Keratinocyte (primary cell): ENCODE measurements at regions not wholly inside any gene's neighbourhood (a gene's known extent, or its start where the extent isn't known, plus 50 kb on each side); places are given as distances from the start of the nearest gene placed in this dataset.

Experiments used
- DNase-seq: peaks from one replicate; pipeline ENCODE4 v3.0.0-alpha.2; 2011; ENCODE audit warnings: low read depth, missing footprints, low spot score
- FAIRE-seq: peaks from 2 replicates; lab custom pipeline; 2011; peaks lifted over from hg19 to GRCh38; lab: Jason Lieb, UNC
- H2AFZ ChIP-seq: 2 replicates; pipeline ENCODE4 v1.6.0; 2012; ENCODE audit warnings: low read length, control low read depth, inconsistent platforms; ENCODE audit not compliant: control insufficient read depth
- H3K27ac ChIP-seq: 2 replicates; pipeline ENCODE4 v1.5.1; 2011; ENCODE audit warnings: low read length; ENCODE audit not compliant: control insufficient read depth, insufficient read depth
- H3K27me3 ChIP-seq: 3 replicates; pipeline ENCODE4 v1.6.0; 2011; ENCODE audit warnings: low read length; ENCODE audit not compliant: control insufficient read depth, insufficient read depth; ENCODE audit errors: extremely low read depth
- H3K36me3 ChIP-seq, 2 experiments: 2 replicates in 1 of 2; 3 replicates in 1 of 2; pipeline ENCODE4 v1.5.1; 2011; ENCODE audit warnings: low read length in 2 of 2, mild to moderate bottlenecking in 1 of 2; ENCODE audit not compliant: control insufficient read depth in 2 of 2, insufficient read depth in 2 of 2; ENCODE audit errors: extremely low read depth in 1 of 2
- H3K4me1 ChIP-seq: 3 replicates; pipeline ENCODE4 v1.5.1; 2011; ENCODE audit warnings: low read length; ENCODE audit not compliant: control insufficient read depth, insufficient read depth; ENCODE audit errors: extremely low read depth
- H3K4me2 ChIP-seq: 3 replicates; pipeline ENCODE4 v1.6.0; 2011; ENCODE audit warnings: low read depth, low read length; ENCODE audit not compliant: control insufficient read depth, insufficient read depth; ENCODE audit errors: extremely low read depth
- H3K4me3 ChIP-seq, 3 experiments: fragments of 200-600 bp in 1 of 3; sonication (generic) in 1 of 3; 2 replicates in 2 of 3; 3 replicates in 1 of 3; pipeline ENCODE4 v1.5.1; 2011 to 2016; ENCODE audit warnings: low read length in 3 of 3, mild to moderate bottlenecking in 3 of 3, control low read depth in 2 of 3, inconsistent platforms in 1 of 3, low read depth in 1 of 3, mixed read lengths in 1 of 3, mixed run types in 1 of 3, moderate library complexity in 1 of 3; ENCODE audit not compliant: control insufficient read depth in 2 of 3, insufficient read depth in 2 of 3; ENCODE audit errors: extremely low read depth in 1 of 3
- H3K79me2 ChIP-seq: 2 replicates; pipeline ENCODE4 v1.6.0; 2012; ENCODE audit warnings: low read length; ENCODE audit not compliant: control insufficient read depth, insufficient read depth
- H3K9ac ChIP-seq: 3 replicates; pipeline ENCODE4 v1.6.0; 2011; ENCODE audit warnings: low read length; ENCODE audit not compliant: control insufficient read depth, insufficient read depth; ENCODE audit errors: extremely low read depth
- H3K9me1 ChIP-seq: 3 replicates; pipeline ENCODE4 v1.6.0; 2011; ENCODE audit warnings: low read length; ENCODE audit not compliant: control insufficient read depth, insufficient read depth; ENCODE audit errors: extremely low read depth
- H3K9me3 ChIP-seq: 2 replicates; pipeline ENCODE4 v1.5.1; 2012; ENCODE audit warnings: low read depth, low read length; ENCODE audit not compliant: control insufficient read depth
- H4K20me1 ChIP-seq: 3 replicates; pipeline ENCODE4 v1.6.0; 2011; ENCODE audit warnings: low read length; ENCODE audit not compliant: control insufficient read depth, insufficient read depth; ENCODE audit errors: extremely low read depth
- EZH2 ChIP-seq: IDR thresholded peaks from one replicate; pipeline ENCODE4 v1.6.1; 2012; ENCODE audit warnings: inconsistent platforms, mild to moderate bottlenecking, low read length, moderate library complexity
- dilution Hi-C: fragments of 300-500 bp; cut with MboI; formaldehyde crosslinking; loops from one replicate; pipeline ENCODE4 v1.7.0; 2020; ENCODE audit warnings: low sequenced_read_pairs; ENCODE audit not compliant: extremely low pct_ligation_motif_present
- TF ChIP-seq, protein P1 (sequence below), 3 experiments: IDR thresholded peaks in 1 of 3; conservative IDR thresholded peaks in 1 of 3; optimal IDR thresholded peaks in 1 of 3; 2 replicates in 2 of 3; 3 replicates in 1 of 3; pipeline versions ENCODE3 to v1.5.1; 2011; ENCODE audit warnings: low read length in 3 of 3, mild to moderate bottlenecking in 3 of 3, moderate library complexity in 2 of 3, control low read depth in 1 of 3, inconsistent platforms in 1 of 3; ENCODE audit not compliant: insufficient read depth in 2 of 3; ENCODE audit errors: extremely low read depth in 1 of 3

DNA sequence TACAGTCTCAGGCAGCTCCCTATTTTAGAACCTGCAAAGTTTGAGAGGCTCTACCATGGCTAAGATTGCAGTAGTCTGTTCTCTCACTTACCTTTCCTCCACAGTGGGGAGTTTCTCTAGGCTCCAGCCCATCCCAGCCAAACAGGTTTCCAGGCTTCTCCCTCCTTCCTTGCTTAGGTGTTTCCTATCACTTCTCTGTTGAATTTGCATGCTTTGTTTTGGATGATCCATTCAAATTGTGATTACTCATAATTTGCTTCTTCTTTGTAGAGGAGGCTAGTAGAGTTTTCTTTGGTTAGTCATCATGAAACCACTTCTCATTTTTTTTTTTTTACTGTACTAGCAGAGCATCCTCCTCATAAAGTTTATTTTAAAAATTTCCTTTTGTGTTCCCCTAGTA lies 1242.2 kb upstream of the MIR17HG start:
- Histone ChIP-seq H3K27ac (no peak overlapping the region), H3K9ac (no peak overlapping the region), H3K4me3 (no peak overlapping the region), H3K9me1 (no peaks in the 10 kb centered on the region), H3K9me3 (no peaks in the 10 kb centered on the region), H3K4me1 (peaks cover 9% of the 10 kb centered on the region), H2AFZ (no peak overlapping the region), H3K79me2 (no peaks in the 10 kb centered on the region), H3K36me3 (no peaks in the 10 kb centered on the region), H3K4me2 (no peak overlapping the region), H3K27me3 (no peaks in the 10 kb centered on the region), H4K20me1 (no peaks in the 10 kb centered on the region)
- no peak for DNase-seq
- dilution Hi-C loops, result no loop called here
- TF ChIP-seq, protein P1, sequence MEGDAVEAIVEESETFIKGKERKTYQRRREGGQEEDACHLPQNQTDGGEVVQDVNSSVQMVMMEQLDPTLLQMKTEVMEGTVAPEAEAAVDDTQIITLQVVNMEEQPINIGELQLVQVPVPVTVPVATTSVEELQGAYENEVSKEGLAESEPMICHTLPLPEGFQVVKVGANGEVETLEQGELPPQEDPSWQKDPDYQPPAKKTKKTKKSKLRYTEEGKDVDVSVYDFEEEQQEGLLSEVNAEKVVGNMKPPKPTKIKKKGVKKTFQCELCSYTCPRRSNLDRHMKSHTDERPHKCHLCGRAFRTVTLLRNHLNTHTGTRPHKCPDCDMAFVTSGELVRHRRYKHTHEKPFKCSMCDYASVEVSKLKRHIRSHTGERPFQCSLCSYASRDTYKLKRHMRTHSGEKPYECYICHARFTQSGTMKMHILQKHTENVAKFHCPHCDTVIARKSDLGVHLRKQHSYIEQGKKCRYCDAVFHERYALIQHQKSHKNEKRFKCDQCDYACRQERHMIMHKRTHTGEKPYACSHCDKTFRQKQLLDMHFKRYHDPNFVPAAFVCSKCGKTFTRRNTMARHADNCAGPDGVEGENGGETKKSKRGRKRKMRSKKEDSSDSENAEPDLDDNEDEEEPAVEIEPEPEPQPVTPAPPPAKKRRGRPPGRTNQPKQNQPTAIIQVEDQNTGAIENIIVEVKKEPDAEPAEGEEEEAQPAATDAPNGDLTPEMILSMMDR (optimal IDR thresholded peaks at IDR 0.05 in 1 of 3, IDR thresholded peaks at IDR 0.05 in 1 of 3, conservative IDR thresholded peaks at IDR 0.05 in 1 of 3; ENCODE audit: extremely low read depth in 1 of 3, insufficient read depth in 2 of 3, low read length in 3 of 3), result no peak
- TF ChIP-seq EZH2, result no peak
- FAIRE-seq, result no peak

DNA sequence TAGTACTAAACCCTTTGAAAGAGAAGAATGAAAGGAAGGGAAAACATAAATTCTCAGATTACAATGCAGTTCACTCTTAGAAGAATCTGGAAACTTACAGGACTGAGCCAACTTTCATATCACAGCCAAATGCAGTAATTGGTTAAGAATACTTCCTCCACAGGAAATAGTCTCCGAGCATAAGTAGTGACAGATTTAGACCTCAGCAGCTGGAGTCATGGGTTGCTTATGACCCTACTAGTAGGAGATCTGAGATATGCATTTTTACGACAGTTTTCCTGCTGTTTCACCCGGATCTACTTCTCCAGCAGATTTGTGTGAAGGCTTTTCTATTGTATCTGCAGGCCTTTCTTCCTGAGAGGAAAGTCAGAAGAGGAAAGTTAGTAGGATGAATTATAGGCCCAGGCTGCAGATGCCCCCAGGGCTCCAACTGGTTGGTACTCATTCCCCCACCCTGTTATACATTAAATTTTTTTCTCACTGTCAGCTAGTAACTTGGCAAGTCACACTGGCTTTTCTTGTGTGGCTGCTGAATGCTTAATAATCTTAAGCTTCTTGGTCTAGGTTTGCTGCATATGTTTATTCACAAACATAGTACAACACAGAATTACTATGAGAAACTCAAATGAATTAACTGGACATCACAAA lies 1241.5 kb upstream of the MIR17HG start:
- dilution Hi-C loops, result no loop called here
- FAIRE-seq (no peak), DNase-seq (no peak)
- Histone ChIP-seq H3K9me1 (no peaks in the 10 kb centered on the region), H3K4me1 (peaks cover 9% of the 10 kb centered on the region), H3K36me3 (no peaks in the 10 kb centered on the region), H3K4me3 (no peak overlapping the region), H2AFZ (no peak overlapping the region), H3K9me3 (no peaks in the 10 kb centered on the region), H3K79me2 (no peaks in the 10 kb centered on the region), H3K9ac (no peak overlapping the region), H3K27ac (no peak overlapping the region), H3K27me3 (no peaks in the 10 kb centered on the region), H3K4me2 (no peak overlapping the region), H4K20me1 (no peaks in the 10 kb centered on the region)
- TF ChIP-seq, protein P1 (optimal IDR thresholded peaks at IDR 0.05 in 1 of 3, IDR thresholded peaks at IDR 0.05 in 1 of 3, conservative IDR thresholded peaks at IDR 0.05 in 1 of 3; ENCODE audit: extremely low read depth in 1 of 3, insufficient read depth in 2 of 3, low read length in 3 of 3), result no peak
- no peak for TF ChIP-seq EZH2
